Suprapubic skin (tissue), 4 donors: ENCODE measurements at regions not wholly inside any gene's neighbourhood (a gene's known extent, or its start where the extent isn't known, plus 50 kb on each side); places are given as distances from the start of the nearest gene placed in this dataset.

Experiments
- DNase-seq, 2 donors: peaks; one replicate each; pipeline ENCODE4 v3.0.0-alpha.2; 2019; ENCODE audit warnings: low spot score in 2 of 2
- H3K27ac ChIP-seq: fragments of 200-600 bp; sonication (generic); one replicate; pipeline ENCODE4 v1.5.1; 2019
- H3K27me3 ChIP-seq: fragments of 200-600 bp; sonication (generic); one replicate; pipeline ENCODE4 v1.5.1; 2019
- H3K36me3 ChIP-seq: fragments of 200-600 bp; sonication (generic); one replicate; pipeline ENCODE4 v1.5.1; 2019
- H3K4me1 ChIP-seq: fragments of 200-600 bp; sonication (generic); one replicate; pipeline ENCODE4 v1.5.1; 2019
- H3K4me3 ChIP-seq: fragments of 200-600 bp; sonication (generic); one replicate; pipeline ENCODE4 v1.5.1; 2019; ENCODE audit warnings: mild to moderate bottlenecking
- H3K9me3 ChIP-seq: fragments of 200-600 bp; sonication (generic); one replicate; pipeline ENCODE4 v1.5.1; 2019
- EP300 ChIP-seq: sonication (generic); formaldehyde crosslinking; IDR thresholded peaks from one replicate; pipeline ENCODE4 v1.6.1; 2017; ENCODE audit warnings: antibody characterized with exemption
- POLR2A ChIP-seq, 2 donors: fragments of 450-650 bp; IDR thresholded peaks; one replicate each; pipeline ENCODE4 v1.6.1; 2017; ENCODE audit warnings: antibody characterized with exemption in 2 of 2, mild to moderate bottlenecking in 2 of 2, moderate library complexity in 2 of 2
- POLR2AphosphoS5 ChIP-seq, 3 donors: sonication (generic); formaldehyde crosslinking; IDR thresholded peaks; one replicate each; pipeline ENCODE4 v1.6.1; 2017; ENCODE audit warnings: antibody characterized with exemption in 3 of 3
- WGBS: methylation state at CpG from one replicate; pipeline ENCODE4 v1.1.5; 2018; 5-methylcytosine and 5-hydroxymethylcytosine counted together
- TF ChIP-seq, protein P1 (sequence below), 2 donors: fragments of 200-600 bp in 1 of 2; fragments of 450-650 bp in 1 of 2; sonication (generic) in 1 of 2; IDR thresholded peaks; one replicate each; pipeline ENCODE4 v1.5.1; 2016 to 2019; ENCODE audit warnings: antibody characterized with exemption in 2 of 2, mild to moderate bottlenecking in 1 of 2, moderate library complexity in 1 of 2

DNA sequence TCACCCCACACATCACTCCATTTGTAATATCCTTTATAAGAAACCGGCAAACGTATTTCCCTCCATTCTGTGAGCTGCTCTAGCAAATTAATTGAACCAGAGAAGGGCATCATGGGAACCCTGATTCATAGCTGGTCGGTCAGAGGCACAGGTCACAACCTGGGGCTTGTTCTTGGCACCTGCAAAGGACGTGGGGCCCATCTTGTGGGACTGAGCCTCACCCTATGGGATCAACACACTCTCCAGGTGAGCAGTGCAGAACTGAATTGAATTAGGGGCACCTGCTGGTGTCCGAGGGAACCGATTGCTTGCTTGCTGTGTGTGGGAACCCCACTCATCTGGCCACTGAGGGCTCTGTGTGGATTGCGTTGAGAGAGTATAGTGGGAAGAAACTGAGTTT is 145.3 kb downstream of the CTTN start:
- Histone ChIP-seq H3K27me3 (peaks cover 23% of the 10 kb centered on the region), H3K27ac (no peak overlapping the region), H3K36me3 (no peaks in the 10 kb centered on the region), H3K9me3 (no peaks in the 10 kb centered on the region), H3K4me3 (no peak overlapping the region), H3K4me1 (no peaks in the 10 kb centered on the region)
- TF ChIP-seq POLR2AphosphoS5 (IDR thresholded peaks at IDR 0.05) (no peak), EP300 (no peak), POLR2A (IDR thresholded peaks at IDR 0.05) (no peak)
- TF ChIP-seq, protein P1, sequence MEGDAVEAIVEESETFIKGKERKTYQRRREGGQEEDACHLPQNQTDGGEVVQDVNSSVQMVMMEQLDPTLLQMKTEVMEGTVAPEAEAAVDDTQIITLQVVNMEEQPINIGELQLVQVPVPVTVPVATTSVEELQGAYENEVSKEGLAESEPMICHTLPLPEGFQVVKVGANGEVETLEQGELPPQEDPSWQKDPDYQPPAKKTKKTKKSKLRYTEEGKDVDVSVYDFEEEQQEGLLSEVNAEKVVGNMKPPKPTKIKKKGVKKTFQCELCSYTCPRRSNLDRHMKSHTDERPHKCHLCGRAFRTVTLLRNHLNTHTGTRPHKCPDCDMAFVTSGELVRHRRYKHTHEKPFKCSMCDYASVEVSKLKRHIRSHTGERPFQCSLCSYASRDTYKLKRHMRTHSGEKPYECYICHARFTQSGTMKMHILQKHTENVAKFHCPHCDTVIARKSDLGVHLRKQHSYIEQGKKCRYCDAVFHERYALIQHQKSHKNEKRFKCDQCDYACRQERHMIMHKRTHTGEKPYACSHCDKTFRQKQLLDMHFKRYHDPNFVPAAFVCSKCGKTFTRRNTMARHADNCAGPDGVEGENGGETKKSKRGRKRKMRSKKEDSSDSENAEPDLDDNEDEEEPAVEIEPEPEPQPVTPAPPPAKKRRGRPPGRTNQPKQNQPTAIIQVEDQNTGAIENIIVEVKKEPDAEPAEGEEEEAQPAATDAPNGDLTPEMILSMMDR (IDR thresholded peaks at IDR 0.05), result no peak
- 68% methylated on average over 4 of the region's 7 CpGs for WGBS
- DNase-seq, result no peak

DNA sequence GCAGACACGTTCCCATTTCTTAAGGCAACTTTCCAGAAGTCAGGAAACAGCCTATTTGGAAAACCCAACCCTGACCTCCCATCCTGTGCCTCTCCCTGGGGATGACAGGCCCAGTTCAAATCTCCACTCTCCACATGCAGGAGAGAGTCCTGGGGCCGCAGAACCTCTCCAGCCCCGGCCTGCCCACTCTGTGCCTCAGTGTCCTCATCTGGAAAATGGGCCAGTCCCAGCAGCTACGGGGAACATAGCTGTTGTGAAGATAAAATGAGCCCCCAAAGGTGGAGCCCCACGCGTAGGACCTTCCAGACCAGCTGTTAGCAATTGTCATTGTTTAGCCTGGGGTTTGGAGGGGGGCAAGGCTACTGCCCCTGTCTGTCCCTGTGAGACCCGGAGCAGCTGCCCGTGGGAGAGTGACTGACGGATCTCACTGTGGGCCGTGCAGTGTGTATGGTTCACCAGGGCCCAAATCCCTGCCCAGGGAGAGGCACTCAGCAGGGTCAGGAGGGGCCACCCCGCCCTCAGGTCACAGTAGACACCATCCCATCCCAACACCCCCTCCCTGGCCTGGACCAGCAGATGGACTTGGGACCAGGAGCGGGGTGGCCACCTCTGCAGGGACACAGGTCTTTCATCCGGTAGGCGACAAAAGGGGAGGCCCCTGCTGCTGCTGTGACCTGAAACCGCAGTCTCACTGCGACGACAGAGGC is 145.9 kb downstream of the CTTN start:
- H3K4me3 ChIP-seq, result no peak overlapping the region
- no peaks in the 10 kb centered on the region for H3K4me1 ChIP-seq
- no peaks in the 10 kb centered on the region for H3K36me3 ChIP-seq
- H3K27me3 ChIP-seq, result peaks cover 27% of the 10 kb centered on the region
- WGBS, result 65% methylated on average over 7 of the region's 17 CpGs
- TF ChIP-seq POLR2A (IDR thresholded peaks at IDR 0.05), result no peak
- no peak for TF ChIP-seq EP300
- TF ChIP-seq POLR2AphosphoS5 (IDR thresholded peaks at IDR 0.05), result no peak
- TF ChIP-seq, protein P1 (IDR thresholded peaks at IDR 0.05), result no peak
- H3K9me3 ChIP-seq, result no peaks in the 10 kb centered on the region
- no peak overlapping the region for H3K27ac ChIP-seq
- DNase-seq, result no peak

DNA sequence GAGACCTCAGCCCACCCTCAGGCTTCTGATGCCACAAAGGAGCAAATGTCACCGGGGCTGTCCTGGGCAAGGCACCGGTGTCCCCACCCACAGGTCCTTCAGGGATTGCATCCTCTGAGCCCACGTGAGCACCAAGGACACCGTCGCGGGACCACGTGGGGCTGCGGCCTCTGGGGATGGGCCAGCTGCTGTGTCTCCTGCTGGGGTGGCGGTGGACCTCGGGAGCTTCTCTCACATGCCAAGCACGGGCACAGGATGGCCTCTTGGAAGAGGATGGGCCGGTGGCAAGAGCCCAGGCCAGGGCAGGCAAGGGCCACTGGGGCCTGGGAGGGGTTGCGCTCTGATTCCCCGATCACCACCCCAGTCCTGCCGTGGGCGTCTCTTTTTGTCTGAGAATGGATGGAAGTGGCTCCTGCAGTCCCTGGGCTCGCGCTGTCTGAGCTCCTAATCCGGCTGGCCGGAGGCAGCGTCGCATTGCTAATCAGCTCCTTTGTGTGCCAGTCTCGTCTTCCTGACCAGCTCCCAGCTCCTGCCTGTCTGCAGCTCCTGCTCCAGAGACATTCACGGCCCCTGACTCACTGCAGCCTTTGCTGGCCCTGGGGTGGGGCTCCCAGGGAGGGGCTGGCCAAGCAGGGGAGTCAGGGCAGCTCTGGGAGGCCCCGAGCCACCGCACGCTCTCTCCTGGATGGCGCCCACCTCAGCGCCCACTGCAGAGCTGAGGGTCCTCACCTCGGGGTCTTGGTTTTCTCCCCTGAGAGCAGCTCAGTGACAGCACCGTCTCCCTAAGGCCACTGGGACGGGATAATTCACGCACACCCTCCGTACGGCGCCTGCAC is 146.7 kb downstream of the CTTN start:
- no peaks in the 10 kb centered on the region for H3K9me3 ChIP-seq
- peaks cover 35% of the 10 kb centered on the region for H3K27me3 ChIP-seq
- no peaks in the 10 kb centered on the region for H3K4me1 ChIP-seq
- no peaks in the 10 kb centered on the region for H3K36me3 ChIP-seq
- H3K4me3 ChIP-seq, result no peak overlapping the region
- TF ChIP-seq POLR2AphosphoS5 (IDR thresholded peaks at IDR 0.05) (no peak), EP300 (no peak), POLR2A (IDR thresholded peaks at IDR 0.05) (no peak)
- TF ChIP-seq, protein P1 (IDR thresholded peaks at IDR 0.05), result no peak
- no peak for DNase-seq
- H3K27ac ChIP-seq, result no peak overlapping the region
- 67% methylated on average over 22 of the region's 36 CpGs for WGBS

DNA sequence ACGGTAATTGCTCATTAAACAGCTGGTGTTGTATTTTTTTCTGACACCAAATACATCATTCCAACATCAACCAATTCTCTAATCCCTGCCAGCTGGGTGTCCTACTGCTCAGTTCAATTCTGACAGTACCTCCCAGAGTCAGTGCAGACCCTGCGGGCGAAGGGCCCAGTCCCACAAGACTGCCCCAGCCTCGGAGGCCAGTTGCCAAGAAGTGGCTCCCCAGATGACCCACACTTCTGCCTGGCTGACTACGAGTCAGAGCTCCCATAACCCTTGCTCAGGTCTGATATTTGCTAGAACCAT is 147.2 kb downstream of the CTTN start:
- TF ChIP-seq EP300, result no peak
- no peak for TF ChIP-seq POLR2A (IDR thresholded peaks at IDR 0.05)
- TF ChIP-seq, protein P1 (IDR thresholded peaks at IDR 0.05), result no peak
- TF ChIP-seq POLR2AphosphoS5 (IDR thresholded peaks at IDR 0.05), result no peak
- H3K27ac ChIP-seq, result no peak overlapping the region
- H3K9me3 ChIP-seq, result no peaks in the 10 kb centered on the region
- no peak overlapping the region for H3K4me3 ChIP-seq
- H3K4me1 ChIP-seq, result no peaks in the 10 kb centered on the region
- no peaks in the 10 kb centered on the region for H3K36me3 ChIP-seq
- DNase-seq, result no peak
- peaks cover 40% of the 10 kb centered on the region for H3K27me3 ChIP-seq
- WGBS, result 65% methylated on average over 5 of the region's 5 CpGs

DNA sequence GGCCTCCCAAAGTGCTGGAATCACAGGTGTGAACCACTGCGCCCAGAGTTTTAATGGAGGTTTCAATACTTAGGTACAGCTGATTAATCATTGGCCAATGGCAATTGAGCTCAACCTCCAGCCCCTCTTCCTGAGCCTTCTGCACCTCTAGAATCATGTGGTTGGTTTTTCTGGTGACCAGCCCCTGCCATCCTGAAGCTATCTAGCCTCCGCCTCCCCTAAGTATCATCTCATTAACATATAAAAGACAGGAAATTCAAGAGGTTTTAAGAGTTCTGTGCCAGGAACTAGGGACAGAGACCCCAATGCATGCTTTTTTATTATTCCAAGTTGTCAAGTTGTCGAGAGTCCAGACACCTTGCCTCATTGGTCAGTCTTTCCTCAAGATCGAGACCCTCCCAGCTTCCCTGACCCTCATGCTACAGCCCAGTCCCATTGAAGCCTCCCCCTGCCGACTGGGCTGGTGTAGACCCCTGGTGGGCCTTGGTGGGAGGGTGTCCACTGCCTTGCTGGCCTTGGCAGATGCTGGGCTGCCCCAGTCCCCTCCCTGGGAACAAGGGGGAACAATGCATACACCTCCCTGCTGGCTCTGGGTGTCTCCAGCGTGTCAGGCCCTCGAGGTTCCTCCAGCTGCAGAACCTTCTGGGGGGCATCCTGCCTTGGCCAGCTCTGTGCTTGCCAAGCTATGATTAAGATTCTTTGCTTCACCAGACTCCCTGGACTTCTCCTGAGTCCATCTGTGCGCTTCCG is 148.0 kb downstream of the CTTN start:
- 94% methylated on average over 7 of the region's 9 CpGs for WGBS
- no peak for DNase-seq
- H3K4me3 ChIP-seq, result no peak overlapping the region
- H3K9me3 ChIP-seq, result no peaks in the 10 kb centered on the region
- TF ChIP-seq EP300 (no peak), POLR2A (IDR thresholded peaks at IDR 0.05) (no peak), POLR2AphosphoS5 (IDR thresholded peaks at IDR 0.05) (no peak)
- TF ChIP-seq, protein P1 (IDR thresholded peaks at IDR 0.05), result no peak
- H3K27ac ChIP-seq, result no peak overlapping the region
- H3K4me1 ChIP-seq, result no peaks in the 10 kb centered on the region
- no peaks in the 10 kb centered on the region for H3K36me3 ChIP-seq
- H3K27me3 ChIP-seq, result peaks cover 46% of the 10 kb centered on the region
